ENCODE measurements at regions not wholly inside any gene's neighbourhood (a gene's known extent, or its start where the extent isn't known, plus 50 kb on each side); places are given as distances from the start of the nearest gene placed in this dataset.

DNA sequence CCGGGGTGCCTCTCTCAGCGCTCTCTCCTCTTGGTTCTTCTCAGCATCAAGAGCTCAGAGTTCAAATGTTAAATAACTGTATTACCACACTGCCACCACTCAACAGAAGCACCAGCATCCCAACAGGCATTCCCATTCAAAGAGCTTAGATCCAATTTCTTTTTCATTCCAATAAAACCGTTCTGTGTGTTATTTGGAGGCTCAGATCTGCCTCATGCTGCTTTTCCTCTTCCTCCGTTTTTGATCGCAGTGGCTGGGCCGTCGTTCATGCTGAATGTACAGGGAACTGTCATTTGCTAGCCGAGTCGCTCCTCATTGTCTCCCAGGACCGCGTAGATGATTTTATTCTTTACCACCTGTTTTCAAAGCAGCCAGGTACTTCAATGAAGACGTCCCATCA is 798.9 kb upstream of the SALL3 start:
- TF ChIP-seq, protein P1, sequence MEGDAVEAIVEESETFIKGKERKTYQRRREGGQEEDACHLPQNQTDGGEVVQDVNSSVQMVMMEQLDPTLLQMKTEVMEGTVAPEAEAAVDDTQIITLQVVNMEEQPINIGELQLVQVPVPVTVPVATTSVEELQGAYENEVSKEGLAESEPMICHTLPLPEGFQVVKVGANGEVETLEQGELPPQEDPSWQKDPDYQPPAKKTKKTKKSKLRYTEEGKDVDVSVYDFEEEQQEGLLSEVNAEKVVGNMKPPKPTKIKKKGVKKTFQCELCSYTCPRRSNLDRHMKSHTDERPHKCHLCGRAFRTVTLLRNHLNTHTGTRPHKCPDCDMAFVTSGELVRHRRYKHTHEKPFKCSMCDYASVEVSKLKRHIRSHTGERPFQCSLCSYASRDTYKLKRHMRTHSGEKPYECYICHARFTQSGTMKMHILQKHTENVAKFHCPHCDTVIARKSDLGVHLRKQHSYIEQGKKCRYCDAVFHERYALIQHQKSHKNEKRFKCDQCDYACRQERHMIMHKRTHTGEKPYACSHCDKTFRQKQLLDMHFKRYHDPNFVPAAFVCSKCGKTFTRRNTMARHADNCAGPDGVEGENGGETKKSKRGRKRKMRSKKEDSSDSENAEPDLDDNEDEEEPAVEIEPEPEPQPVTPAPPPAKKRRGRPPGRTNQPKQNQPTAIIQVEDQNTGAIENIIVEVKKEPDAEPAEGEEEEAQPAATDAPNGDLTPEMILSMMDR (IDR thresholded peaks at IDR 0.05; ENCODE audit: low read depth, low read length, poor library complexity, severe bottlenecking): no peak
- no peak for TF ChIP-seq EZH2phosphoT487 (IDR thresholded peaks at IDR 0.05; ENCODE audit: borderline replicate concordance, low read length)
